Right lobe of liver (tissue), 6 donors: ENCODE measurements at regions not wholly inside any gene's neighbourhood (a gene's known extent, or its start where the extent isn't known, plus 50 kb on each side); places are given as distances from the start of the nearest gene placed in this dataset.

Experiments used
- ATAC-seq, 4 donors: fragments of 200-7000 bp; cut with Tn5 transposase; one replicate each; pipeline ENCODE4 v1.9.1; 2020; ENCODE audit warnings: mild to moderate bottlenecking in 4 of 4, moderate library complexity in 4 of 4
- DNase-seq, 3 donors: peaks; one replicate each; pipeline ENCODE4 v3.0.0-alpha.2; 2020
- H3K27ac ChIP-seq, 3 donors: fragments of 200-600 bp; one replicate each; pipeline ENCODE4 v1.8.0; 2022
- H3K27me3 ChIP-seq, 2 donors: fragments of 200-600 bp; one replicate each; pipeline ENCODE4 v1.8.0; 2022
- H3K36me3 ChIP-seq, 4 donors: fragments of 200-600 bp; sonication (generic) in 1 of 4; one replicate each; pipeline versions ENCODE4 v1.5.1 to v1.8.0; 2017 to 2022; ENCODE audit warnings: control low read depth in 1 of 4
- H3K4me1 ChIP-seq, 4 donors: fragments of 200-600 bp; sonication (generic) in 1 of 4; one replicate each; pipeline versions ENCODE4 v1.5.1 to v1.8.0; 2017 to 2022; ENCODE audit warnings: control low read depth in 1 of 4
- H3K4me3 ChIP-seq, 3 donors: fragments of 200-600 bp; one replicate each; pipeline ENCODE4 v1.8.0; 2022
- H3K9me3 ChIP-seq, 4 donors: fragments of 200-600 bp; sonication (generic) in 1 of 4; one replicate each; pipeline versions ENCODE4 v1.5.1 to v1.8.0; 2017 to 2022; ENCODE audit warnings: control low read depth in 1 of 4
- CTCF ChIP-seq, 4 donors: fragments of 200-600 bp in 3 of 4; fragments of 450-650 bp in 1 of 4; IDR thresholded peaks; one replicate each; pipeline versions ENCODE4 v1.5.1 to v1.8.0; 2016 to 2022; ENCODE audit warnings: antibody characterized with exemption in 4 of 4, mild to moderate bottlenecking in 2 of 4
- POLR2A ChIP-seq: fragments of 450-650 bp; IDR thresholded peaks from one replicate; pipeline ENCODE4 v1.6.1; 2017; ENCODE audit warnings: antibody characterized with exemption, mild to moderate bottlenecking
- WGBS: methylation state at CpG from one replicate; pipeline ENCODE4 v1.1.6; 2018; ENCODE audit warnings: low coverage, low lambda C conversion rate; ENCODE audit not compliant: insufficient coverage; ENCODE audit errors: missing lambda C conversion rate; 5-methylcytosine and 5-hydroxymethylcytosine counted together
- intact Hi-C, 2 donors: fragments of 100-400 bp; cut with DNase I; formaldehyde crosslinking; loops; one replicate each; pipeline versions ENCODE4 v1.11.2 to v1.14.1; 2022
- donor health status: DM: no; HTN: yes; CAD: no.
- donor health status: DM: no; HTN: no; CAD: no.
- donor health status: DM: no; HTN: no; CAD: no.
- donor health status: DM: no; HTN: yes; CAD: no.
- donor health status: DM: no; HTN: yes; CAD: no.

- 80% methylated on average over 6 of the region's 19 CpGs for WGBS
- Histone ChIP-seq H3K27ac (no peak overlapping the region), H3K36me3 (no peaks in the 10 kb centered on the region), H3K9me3 (no peaks in the 10 kb centered on the region), H3K4me3 (no peak overlapping the region), H3K27me3 (no peaks in the 10 kb centered on the region), H3K4me1 (no peaks in the 10 kb centered on the region)
- intact Hi-C loops: no loop called here
- no peak for ATAC-seq
- TF ChIP-seq CTCF (IDR thresholded peaks at IDR 0.05) (no peak), POLR2A (no peak)
- no peak for DNase-seq
Measured at GRCh38 chr10:26637521-26638275, 59.8 kb upstream of the PDSS1 start.

DNA sequence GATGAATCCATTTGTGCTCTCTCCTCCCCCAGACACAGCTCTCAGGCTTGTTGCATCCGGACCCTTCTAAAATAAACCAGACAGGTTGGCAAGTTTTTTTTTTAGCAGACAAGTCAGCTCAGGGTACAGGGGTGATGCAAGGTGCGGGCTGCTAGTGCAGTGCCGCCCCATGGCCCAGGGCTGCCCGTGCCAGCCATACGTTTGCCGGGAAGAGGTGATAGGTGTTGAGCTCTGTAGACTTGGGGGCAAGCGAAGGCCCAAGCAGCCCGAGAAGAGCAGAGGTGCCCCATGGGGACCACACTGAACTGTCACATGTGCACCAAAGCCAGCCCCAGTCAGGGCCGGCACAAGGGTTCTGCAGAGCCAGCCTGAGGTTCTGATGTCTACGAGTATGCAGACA, 57.1 kb upstream of the PDSS1 start:
- Histone ChIP-seq H3K36me3 (no peaks in the 10 kb centered on the region), H3K4me1 (no peaks in the 10 kb centered on the region), H3K27me3 (no peaks in the 10 kb centered on the region), H3K27ac (no peak overlapping the region), H3K9me3 (no peaks in the 10 kb centered on the region), H3K4me3 (no peak overlapping the region)
- ATAC-seq: no peak
- intact Hi-C loops: no loop called here
- WGBS: no CpG with 5 or more reads among the region's 10 CpGs
- TF ChIP-seq POLR2A: no peak
- no peak for TF ChIP-seq CTCF (IDR thresholded peaks at IDR 0.05)
- DNase-seq: no peak

GRCh38 chr10:26642896-26643653, 54.4 kb upstream of the PDSS1 start:
- DNase-seq (no peak), ATAC-seq (peak in 1 of 4 donors; percentile 28)
- Histone ChIP-seq H3K27me3 (no peaks in the 10 kb centered on the region), H3K27ac (no peak overlapping the region), H3K4me1 (no peaks in the 10 kb centered on the region), H3K36me3 (no peaks in the 10 kb centered on the region), H3K9me3 (no peaks in the 10 kb centered on the region), H3K4me3 (no peak overlapping the region)
- 54% methylated on average over 4 of the region's 32 CpGs for WGBS
- intact Hi-C loops: no loop called here
- TF ChIP-seq CTCF (IDR thresholded peaks at IDR 0.05) (no peak), POLR2A (no peak)

DNA sequence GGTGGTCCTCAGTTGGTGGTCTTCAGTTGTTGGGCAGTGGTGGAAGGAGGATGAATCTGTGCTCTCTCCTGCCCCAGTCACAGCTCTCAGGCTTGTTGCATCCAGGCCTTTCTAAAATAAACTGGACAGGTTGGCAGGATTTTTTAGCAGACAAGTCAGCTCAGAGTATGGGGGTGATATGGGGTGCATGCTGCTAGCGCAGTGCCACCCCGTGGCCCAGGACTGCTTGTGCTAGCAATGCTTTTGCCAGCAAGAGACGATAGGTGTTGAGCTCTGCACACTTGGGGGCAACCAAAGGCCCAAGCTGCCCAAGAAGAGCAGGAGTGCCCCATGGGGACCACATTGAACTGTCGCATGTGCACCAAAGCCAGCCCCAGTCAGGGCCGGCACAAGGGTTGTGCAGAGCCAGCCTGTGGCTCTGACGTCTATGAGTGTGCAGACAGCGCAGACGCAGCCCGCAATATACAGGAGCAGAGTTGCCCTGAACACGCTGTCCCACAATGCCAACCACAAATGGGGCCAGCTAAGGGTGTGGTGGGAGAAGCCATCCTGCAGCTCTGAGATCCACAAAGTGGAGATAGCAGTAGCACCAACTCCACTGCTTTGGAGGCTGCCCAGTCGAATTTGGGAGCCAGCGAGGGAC, 49.8 kb upstream of the PDSS1 start:
- H3K4me3 ChIP-seq: no peak overlapping the region
- H3K4me1 ChIP-seq: no peaks in the 10 kb centered on the region
- no CpG with 5 or more reads among the region's 12 CpGs for WGBS
- ATAC-seq (peak in 2 of 4 donors; percentile 28 to 46), DNase-seq (no peak)
- intact Hi-C loops: no loop called here
- TF ChIP-seq CTCF (IDR thresholded peaks at IDR 0.05) (peak in 1 of 4 donors; percentile 15), POLR2A (no peak)
- H3K36me3 ChIP-seq: no peaks in the 10 kb centered on the region
- H3K27me3 ChIP-seq: no peaks in the 10 kb centered on the region
- H3K27ac ChIP-seq: no peak overlapping the region
- no peaks in the 10 kb centered on the region for H3K9me3 ChIP-seq
